ENCODE measurements at regions not wholly inside any gene's neighbourhood (a gene's known extent, or its start where the extent isn't known, plus 50 kb on each side); places are given as distances from the start of the nearest gene placed in this dataset.

DNA sequence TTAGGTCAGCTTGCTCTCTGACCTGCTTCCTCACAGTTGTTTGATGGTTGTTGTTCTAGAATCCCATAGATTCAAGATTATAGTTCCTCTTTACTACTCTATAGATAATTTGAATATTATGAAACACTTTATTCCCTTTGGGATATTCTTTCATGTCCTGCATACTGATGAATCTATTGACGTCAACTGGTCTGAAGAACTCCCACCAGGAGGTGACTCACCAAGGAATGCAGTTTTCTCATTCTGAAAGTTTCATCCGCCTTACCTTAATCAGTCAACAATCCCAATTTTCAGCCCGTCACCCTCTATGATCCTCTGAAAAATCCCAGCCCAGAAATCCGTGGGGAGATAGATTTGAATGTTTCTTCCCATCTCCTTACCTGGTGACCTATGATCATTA, 834.1 kb upstream of the PRMT6 start:
- TF ChIP-seq, protein P1, sequence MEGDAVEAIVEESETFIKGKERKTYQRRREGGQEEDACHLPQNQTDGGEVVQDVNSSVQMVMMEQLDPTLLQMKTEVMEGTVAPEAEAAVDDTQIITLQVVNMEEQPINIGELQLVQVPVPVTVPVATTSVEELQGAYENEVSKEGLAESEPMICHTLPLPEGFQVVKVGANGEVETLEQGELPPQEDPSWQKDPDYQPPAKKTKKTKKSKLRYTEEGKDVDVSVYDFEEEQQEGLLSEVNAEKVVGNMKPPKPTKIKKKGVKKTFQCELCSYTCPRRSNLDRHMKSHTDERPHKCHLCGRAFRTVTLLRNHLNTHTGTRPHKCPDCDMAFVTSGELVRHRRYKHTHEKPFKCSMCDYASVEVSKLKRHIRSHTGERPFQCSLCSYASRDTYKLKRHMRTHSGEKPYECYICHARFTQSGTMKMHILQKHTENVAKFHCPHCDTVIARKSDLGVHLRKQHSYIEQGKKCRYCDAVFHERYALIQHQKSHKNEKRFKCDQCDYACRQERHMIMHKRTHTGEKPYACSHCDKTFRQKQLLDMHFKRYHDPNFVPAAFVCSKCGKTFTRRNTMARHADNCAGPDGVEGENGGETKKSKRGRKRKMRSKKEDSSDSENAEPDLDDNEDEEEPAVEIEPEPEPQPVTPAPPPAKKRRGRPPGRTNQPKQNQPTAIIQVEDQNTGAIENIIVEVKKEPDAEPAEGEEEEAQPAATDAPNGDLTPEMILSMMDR (IDR thresholded peaks at IDR 0.05; ENCODE audit: low read depth, low read length, missing control alignments): no peak
- in situ Hi-C loops (cut with HindIII; ENCODE audit: low sequenced_read_pairs): no loop called here
- DNase-seq (ENCODE audit: low read depth): peak; percentile 40

DNA sequence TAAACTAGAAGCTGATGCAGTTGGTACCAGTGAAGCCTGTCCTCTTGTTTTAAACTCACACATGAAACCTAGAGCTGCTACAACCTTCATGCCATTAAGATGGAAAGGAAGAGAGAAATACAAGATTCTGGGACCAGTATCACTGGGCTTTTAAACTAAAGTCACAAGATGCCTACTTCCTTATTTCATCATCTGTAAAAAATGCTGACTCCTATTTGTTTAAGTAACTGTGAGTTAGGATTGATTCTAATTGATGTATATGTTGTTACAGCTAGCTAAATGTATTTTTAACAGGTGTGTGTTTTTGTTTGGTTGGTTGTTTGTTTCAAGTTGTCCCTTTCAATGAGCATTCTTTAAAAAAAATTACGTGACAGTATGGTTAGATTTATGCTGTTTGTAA, 833.3 kb upstream of the PRMT6 start:
- DNase-seq (ENCODE audit: low read depth): no peak

More for the DNA sequence above, 834.1 kb upstream of the PRMT6 start:
- no peak overlapping the region for H3K4me3 ChIP-seq (ENCODE audit: low read depth, low read length)

DNA sequence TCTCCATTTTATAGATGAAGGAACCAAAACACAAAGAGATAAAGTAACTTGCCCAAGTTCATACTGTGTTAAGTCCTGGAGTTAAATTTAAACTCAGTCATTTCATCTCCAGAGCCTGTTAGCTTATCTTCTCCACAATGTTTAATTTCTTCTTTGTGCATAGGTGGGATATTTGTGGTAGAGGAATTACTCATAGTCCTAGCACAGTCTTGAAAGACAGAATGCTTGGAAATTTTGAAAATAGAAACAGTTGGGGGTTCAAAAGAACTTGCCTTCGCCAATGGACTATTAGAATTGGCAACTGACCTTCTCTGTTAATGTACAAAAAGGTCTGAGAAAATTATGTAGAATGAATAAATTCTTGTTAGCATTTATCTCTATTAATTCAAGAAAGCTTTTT, 832.0 kb upstream of the PRMT6 start:
- TF ChIP-seq, protein P1 (IDR thresholded peaks at IDR 0.05; ENCODE audit: low read depth, low read length, missing control alignments): no peak
- in situ Hi-C loops (cut with HindIII; ENCODE audit: low sequenced_read_pairs): no loop called here

More for the DNA sequence above, 833.3 kb upstream of the PRMT6 start:
- H3K4me3 ChIP-seq (ENCODE audit: low read depth, low read length): no peak overlapping the region
- TF ChIP-seq, protein P1 (IDR thresholded peaks at IDR 0.05; ENCODE audit: low read depth, low read length, missing control alignments): no peak
- in situ Hi-C loops (cut with HindIII; ENCODE audit: low sequenced_read_pairs): no loop called here

DNA sequence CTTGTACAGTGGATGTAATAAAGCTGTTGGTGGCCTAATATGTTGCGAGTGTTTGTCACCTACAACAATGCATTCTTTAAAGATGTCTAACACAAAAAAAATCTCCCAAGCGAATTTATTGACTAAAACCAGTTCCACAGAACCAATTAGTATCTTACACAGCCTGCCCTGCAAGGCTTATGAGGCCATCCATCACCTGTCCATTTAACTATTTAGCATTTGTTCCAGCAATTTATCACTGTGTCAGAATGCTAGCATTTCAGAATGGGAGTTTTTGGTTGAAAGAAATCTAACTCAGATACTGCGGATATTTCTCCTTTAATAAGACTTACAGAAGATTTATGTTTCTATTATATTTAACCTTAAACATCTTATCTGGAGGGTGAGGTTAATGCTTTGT, 831.1 kb upstream of the PRMT6 start:
- in situ Hi-C loops (cut with HindIII; ENCODE audit: low sequenced_read_pairs): no loop called here
- TF ChIP-seq, protein P1 (IDR thresholded peaks at IDR 0.05; ENCODE audit: low read depth, low read length, missing control alignments): no peak
- DNase-seq (ENCODE audit: low read depth): no peak
- no peak overlapping the region for H3K4me3 ChIP-seq (ENCODE audit: low read depth, low read length)

More for the DNA sequence above, 832.0 kb upstream of the PRMT6 start:
- no peak overlapping the region for H3K4me3 ChIP-seq (ENCODE audit: low read depth, low read length)
- peak; percentile 4 for DNase-seq (ENCODE audit: low read depth)

DNA sequence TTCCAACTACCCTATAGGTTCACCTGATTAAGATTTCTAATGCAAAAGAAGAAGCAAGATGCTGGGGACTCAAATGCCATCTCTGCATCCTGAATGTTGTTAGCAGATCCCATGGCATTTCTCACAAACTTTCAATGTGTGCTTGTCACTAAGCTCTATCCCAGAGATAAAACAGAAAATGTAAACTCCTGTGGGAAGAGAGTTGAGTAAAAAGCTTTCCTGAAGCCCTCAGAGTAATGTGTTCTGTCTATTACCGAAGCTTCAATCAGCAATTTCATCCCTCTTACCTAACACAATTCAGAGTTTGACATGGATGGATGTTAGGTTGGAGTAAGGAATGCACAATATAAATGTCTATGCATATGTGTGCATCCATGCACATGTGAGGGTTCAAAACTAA, 829.9 kb upstream of the PRMT6 start:
- TF ChIP-seq, protein P1 (IDR thresholded peaks at IDR 0.05; ENCODE audit: low read depth, low read length, missing control alignments): no peak
- no peak for DNase-seq (ENCODE audit: low read depth)
- H3K4me3 ChIP-seq (ENCODE audit: low read depth, low read length): no peak overlapping the region
- in situ Hi-C loops (cut with HindIII; ENCODE audit: low sequenced_read_pairs): no loop called here

DNA sequence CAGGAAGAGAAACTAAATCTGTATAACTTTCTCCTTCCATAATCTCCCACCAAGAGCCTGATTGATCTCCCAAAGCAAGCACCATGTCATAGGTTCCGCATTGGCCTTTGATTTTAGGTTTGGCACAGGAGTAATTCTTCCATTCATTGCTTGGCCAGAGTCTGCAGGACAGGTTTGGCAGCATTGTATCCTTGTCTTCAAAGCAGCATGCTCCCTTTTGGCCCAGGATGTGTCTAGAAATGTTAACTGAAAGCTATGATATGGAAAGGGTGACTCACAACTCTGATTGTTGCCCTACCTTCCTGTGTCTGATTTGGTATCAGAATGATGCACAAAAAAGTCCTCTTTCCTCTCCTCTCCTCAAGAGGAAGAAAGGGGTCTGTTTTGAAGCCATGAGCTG, 824.3 kb upstream of the PRMT6 start:
- TF ChIP-seq, protein P1 (IDR thresholded peaks at IDR 0.05; ENCODE audit: low read depth, low read length, missing control alignments): no peak
- no peak for DNase-seq (ENCODE audit: low read depth)
- no peak overlapping the region for H3K4me3 ChIP-seq (ENCODE audit: low read depth, low read length)
- in situ Hi-C loops (cut with HindIII; ENCODE audit: low sequenced_read_pairs): no loop called here

DNA sequence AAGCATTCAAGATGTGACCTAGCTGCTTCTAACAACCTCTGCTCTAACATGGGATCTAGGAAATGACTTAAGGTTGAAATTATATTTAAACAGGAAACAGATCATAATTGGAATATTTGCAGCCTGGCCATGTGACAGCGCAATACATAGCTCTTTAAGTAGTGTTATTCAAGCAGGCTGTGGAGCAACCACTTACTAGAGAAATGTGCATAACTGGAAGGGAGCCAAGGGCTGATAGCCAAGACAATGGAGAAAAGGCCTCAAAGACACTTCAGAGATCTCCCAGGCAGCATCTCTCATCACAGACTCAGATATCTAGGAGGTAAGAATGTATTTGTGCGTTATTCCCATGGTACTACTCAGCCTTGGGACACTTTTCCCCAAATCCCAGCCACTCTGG, 823.0 kb upstream of the PRMT6 start:
- TF ChIP-seq, protein P1 (IDR thresholded peaks at IDR 0.05; ENCODE audit: low read depth, low read length, missing control alignments): no peak
- in situ Hi-C loops (cut with HindIII; ENCODE audit: low sequenced_read_pairs): no loop called here
- no peak for DNase-seq (ENCODE audit: low read depth)
- H3K4me3 ChIP-seq (ENCODE audit: low read depth, low read length): no peak overlapping the region
